Raji (cell line): ENCODE measurements at regions not wholly inside any gene's neighbourhood (a gene's known extent, or its start where the extent isn't known, plus 50 kb on each side); places are given as distances from the start of the nearest gene placed in this dataset.

Experiments used
- POLR2A ChIP-seq: IDR thresholded peaks from 2 replicates; pipeline ENCODE4 v1.6.1; 2011; ENCODE audit warnings: low read depth, low read length, control low read depth; ENCODE audit not compliant: insufficient read depth

- TF ChIP-seq POLR2A: no peak
These were observed 80.8 kb upstream of the NPVF start for GRCh38 chr7:25308906-25309705.

GRCh38 chr7:25310896-25311295, 82.6 kb upstream of the NPVF start:
- no peak for TF ChIP-seq POLR2A

GRCh38 chr7:25311346-25311745, 83.1 kb upstream of the NPVF start:
- TF ChIP-seq POLR2A: no peak

GRCh38 chr7:25312968-25313367, 84.7 kb upstream of the NPVF start:
- no peak for TF ChIP-seq POLR2A

GRCh38 chr7:25313526-25313925, 85.2 kb upstream of the NPVF start:
- TF ChIP-seq POLR2A: no peak

GRCh38 chr7:25314094-25314730, 85.9 kb upstream of the NPVF start:
- no peak for TF ChIP-seq POLR2A

- no peak for TF ChIP-seq POLR2A
These were observed 86.5 kb upstream of the NPVF start for GRCh38 chr7:25314731-25315267.

GRCh38 chr7:25316366-25316765, 88.1 kb upstream of the NPVF start:
- no peak for TF ChIP-seq POLR2A

- no peak for TF ChIP-seq POLR2A
These were observed 89.8 kb upstream of the NPVF start for GRCh38 chr7:25318047-25318446.

- TF ChIP-seq POLR2A: no peak
These were observed 91.4 kb upstream of the NPVF start for GRCh38 chr7:25319707-25320106.

- no peak for TF ChIP-seq POLR2A
These were observed 92.5 kb upstream of the NPVF start for GRCh38 chr7:25320791-25321190.

GRCh38 chr7:25321424-25321823, 93.1 kb upstream of the NPVF start:
- no peak for TF ChIP-seq POLR2A

GRCh38 chr7:25322473-25322872, 94.2 kb upstream of the NPVF start:
- no peak for TF ChIP-seq POLR2A

GRCh38 chr7:25325186-25325757, 97.0 kb upstream of the NPVF start:
- TF ChIP-seq POLR2A: no peak

- no peak for TF ChIP-seq POLR2A
These were observed 98.3 kb upstream of the NPVF start for GRCh38 chr7:25326501-25327156.
